GM12892 (cell line): ENCODE measurements at regions not wholly inside any gene's neighbourhood (a gene's known extent, or its start where the extent isn't known, plus 50 kb on each side); places are given as distances from the start of the nearest gene placed in this dataset.

ENCODE experiments used
- POLR2A ChIP-seq: IDR thresholded peaks from 2 replicates; pipeline ENCODE4 v1.6.1; 2011; ENCODE audit warnings: low read depth, low read length, control low read depth
- POLR2AphosphoS5 ChIP-seq: IDR thresholded peaks from 2 replicates; pipeline ENCODE4 v1.6.1; 2011; ENCODE audit warnings: low read depth, low read length, control low read depth
- TAF1 ChIP-seq: IDR thresholded peaks from 2 replicates; pipeline ENCODE4 v1.6.1; 2011; ENCODE audit warnings: low read depth, mild to moderate bottlenecking, control low read depth, low read length, borderline replicate concordance

- TF ChIP-seq TAF1 (no peak), POLR2AphosphoS5 (no peak), POLR2A (no peak)
These were observed 140.1 kb downstream of the LNPK start for GRCh38 chr2:175861958-175862357.
